Neuronal stem cell (in vitro differentiated cells): ENCODE measurements at regions not wholly inside any gene's neighbourhood (a gene's known extent, or its start where the extent isn't known, plus 50 kb on each side); places are given as distances from the start of the nearest gene placed in this dataset.

ENCODE experiments used
- DNase-seq: peaks from one replicate; pipeline ENCODE4 v3.0.0-alpha.2; 2013; ENCODE audit warnings: low spot score
- H2AFZ ChIP-seq: one replicate; pipeline ENCODE4 v1.6.1; 2013; ENCODE audit warnings: mild to moderate bottlenecking, low read length, inconsistent platforms
- H2AK5ac ChIP-seq: 2 replicates; pipeline ENCODE4 v1.6.1; 2013; ENCODE audit warnings: low read depth, mild to moderate bottlenecking, inconsistent platforms, low read length, moderate library complexity, mixed read lengths
- H2BK120ac ChIP-seq: 2 replicates; pipeline ENCODE4 v1.6.1; 2013; ENCODE audit warnings: low read depth, mild to moderate bottlenecking, inconsistent platforms, low read length, moderate library complexity, mixed read lengths
- H2BK12ac ChIP-seq: one replicate; pipeline ENCODE4 v1.6.1; 2013; ENCODE audit warnings: low read length, inconsistent platforms
- H2BK15ac ChIP-seq: 2 replicates; pipeline ENCODE4 v1.6.1; 2013; ENCODE audit warnings: mild to moderate bottlenecking, low read length, inconsistent platforms, mixed read lengths
- H2BK5ac ChIP-seq: one replicate; pipeline ENCODE4 v1.6.1; 2013; ENCODE audit warnings: inconsistent platforms, mild to moderate bottlenecking, low read length, moderate library complexity
- H3K14ac ChIP-seq: one replicate; pipeline ENCODE4 v1.6.1; 2013; ENCODE audit warnings: low read length, inconsistent platforms
- H3K18ac ChIP-seq: 2 replicates; pipeline ENCODE4 v1.6.1; 2013; ENCODE audit warnings: low read length, inconsistent platforms
- H3K23ac ChIP-seq: 2 replicates; pipeline ENCODE4 v1.6.1; 2013; ENCODE audit warnings: low read depth, mild to moderate bottlenecking, mixed read lengths, low read length, inconsistent platforms; ENCODE audit not compliant: poor library complexity
- H3K27ac ChIP-seq: replicated peaks from 3 replicates; pipeline ENCODE4 v1.5.1; 2013; ENCODE audit warnings: low read length, inconsistent platforms
- H3K27me3 ChIP-seq, 3 experiments: 2 replicates each; pipeline ENCODE4 v1.6.1; 2013; ENCODE audit warnings: low read length in 3 of 3, mild to moderate bottlenecking in 2 of 3, inconsistent platforms in 1 of 3, low read depth in 1 of 3, mixed read lengths in 1 of 3, moderate library complexity in 1 of 3; ENCODE audit not compliant: control insufficient read depth in 3 of 3, insufficient read depth in 3 of 3
- H3K36me3 ChIP-seq, 2 donors: replicated peaks in 1 of 2; 2 replicates each; pipeline ENCODE4 v1.6.1; 2013; ENCODE audit warnings: low read length in 2 of 2; ENCODE audit not compliant: control insufficient read depth in 2 of 2, insufficient read depth in 2 of 2
- H3K4ac ChIP-seq: 2 replicates; pipeline ENCODE4 v1.6.1; 2013; ENCODE audit warnings: inconsistent platforms, mild to moderate bottlenecking, low read length, moderate library complexity
- H3K4me1 ChIP-seq, 2 donors: 1 replicate in 1 of 2; 2 replicates in 1 of 2; pipeline ENCODE4 v1.6.1; 2013; ENCODE audit warnings: low read length in 2 of 2, low read depth in 1 of 2; ENCODE audit not compliant: control insufficient read depth in 2 of 2, insufficient read depth in 1 of 2
- H3K4me2 ChIP-seq: one replicate; pipeline ENCODE4 v1.6.1; 2013; ENCODE audit warnings: mild to moderate bottlenecking, low read length, inconsistent platforms; ENCODE audit not compliant: insufficient read depth, poor library complexity, severe bottlenecking
- H3K4me3 ChIP-seq, 2 donors: 2 replicates each; pipeline ENCODE4 v1.5.1; 2013; ENCODE audit warnings: low read length in 2 of 2, mild to moderate bottlenecking in 2 of 2, inconsistent platforms in 1 of 2, moderate library complexity in 1 of 2
- H3K79me1 ChIP-seq: one replicate; pipeline ENCODE4 v1.6.1; 2013; ENCODE audit warnings: low read depth, mild to moderate bottlenecking, inconsistent platforms, low read length, moderate library complexity
- H3K9ac ChIP-seq: one replicate; pipeline ENCODE4 v1.6.1; 2013; ENCODE audit warnings: mild to moderate bottlenecking, low read depth, low read length, inconsistent platforms; ENCODE audit not compliant: poor library complexity
- H3K9me3 ChIP-seq, 2 donors: replicated peaks in 1 of 2; 2 replicates each; pipeline versions ENCODE3 to v1.6.1; 2013; ENCODE audit warnings: low read length in 2 of 2, mild to moderate bottlenecking in 2 of 2, inconsistent platforms in 1 of 2, low read depth in 1 of 2, mixed read lengths in 1 of 2, moderate library complexity in 1 of 2; ENCODE audit not compliant: control insufficient read depth in 2 of 2, insufficient read depth in 1 of 2
- H4K8ac ChIP-seq: one replicate; pipeline ENCODE4 v1.6.1; 2013; ENCODE audit warnings: low read depth, mild to moderate bottlenecking, inconsistent platforms, low read length, moderate library complexity
- H4K91ac ChIP-seq: one replicate; pipeline ENCODE4 v1.6.1; 2013; ENCODE audit warnings: low read length, low read depth, mild to moderate bottlenecking, inconsistent platforms; ENCODE audit not compliant: poor library complexity
- WGBS, 2 donors: extraction: QIAGEN DNeasy Blood & Tissue Kit; methylation state at CpG; one replicate each; pipeline ENCODE4 v1.1.7; 2013; ENCODE audit warnings: missing lambda C conversion rate in 2 of 2, mixed read lengths in 1 of 2; ENCODE audit not compliant: insufficient read length in 2 of 2, insufficient replicate concordance in 1 of 2; ENCODE audit errors: extremely low coverage in 2 of 2; 5-methylcytosine and 5-hydroxymethylcytosine counted together

DNA sequence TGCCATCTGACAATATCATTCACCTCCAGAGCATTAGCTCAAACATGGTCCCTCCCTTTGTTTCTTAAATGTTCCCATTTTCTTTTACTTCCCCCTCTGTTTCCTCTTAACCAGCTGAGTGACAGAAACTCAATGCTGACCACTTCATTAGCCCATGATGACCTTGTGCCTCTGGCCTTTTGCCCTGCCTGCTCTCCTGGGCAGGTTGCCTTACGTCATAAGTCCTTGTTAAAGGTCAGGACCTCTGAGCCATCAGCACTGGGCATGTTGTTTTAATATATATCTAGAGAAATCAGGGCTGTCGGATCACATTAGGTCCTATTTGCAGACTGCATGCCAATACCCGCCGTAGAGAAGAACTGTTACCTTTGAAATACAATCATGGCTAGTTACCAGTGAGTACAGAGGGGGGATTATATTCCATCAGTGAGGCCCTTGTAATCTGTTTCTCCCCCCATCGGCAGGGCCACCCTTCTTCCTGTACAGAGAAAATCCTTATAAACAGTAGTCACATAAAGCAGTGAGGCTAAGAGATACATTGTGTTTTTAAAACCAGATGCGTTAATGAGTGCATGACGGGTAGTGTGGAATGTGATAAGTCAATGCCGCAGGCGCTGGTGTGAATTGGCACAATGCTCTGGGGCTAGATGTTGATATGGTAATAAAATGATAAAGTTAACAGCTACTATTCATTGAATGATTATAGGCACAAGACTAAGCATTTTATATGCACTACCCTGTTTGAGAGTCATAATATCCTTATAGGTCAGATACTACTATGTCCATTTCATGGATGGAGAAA is 94.3 kb upstream of the ZFHX3 start:
- DNase-seq, result no peak
- Histone ChIP-seq H3K4me2 (no peak overlapping the region), H3K9ac (no peak overlapping the region), H2BK5ac (no peak overlapping the region), H3K4me1 (peaks cover 0 to 6% of the 10 kb centered on the region in 2 donors), H4K91ac (no peak overlapping the region), H3K9me3 (peaks cover 0 to 2% of the 10 kb centered on the region in 2 donors), H3K27me3 (no peaks in the 10 kb centered on the region), H2AFZ (no peak overlapping the region), H3K36me3 (no peaks in the 10 kb centered on the region), H2BK12ac (no peak overlapping the region), H3K4ac (no peak overlapping the region), H3K23ac (no peak overlapping the region), H2BK15ac (no peak overlapping the region), H2BK120ac (no peak overlapping the region), H3K4me3 (no peak overlapping the region), H3K27ac (no peak overlapping the region), H3K18ac (no peak overlapping the region), H2AK5ac (no peak overlapping the region), H3K79me1 (no peaks in the 10 kb centered on the region), H3K14ac (no peak overlapping the region), H4K8ac (no peak overlapping the region)
- no CpG with 5 or more reads among the region's 9 CpGs for WGBS, 2 donors

DNA sequence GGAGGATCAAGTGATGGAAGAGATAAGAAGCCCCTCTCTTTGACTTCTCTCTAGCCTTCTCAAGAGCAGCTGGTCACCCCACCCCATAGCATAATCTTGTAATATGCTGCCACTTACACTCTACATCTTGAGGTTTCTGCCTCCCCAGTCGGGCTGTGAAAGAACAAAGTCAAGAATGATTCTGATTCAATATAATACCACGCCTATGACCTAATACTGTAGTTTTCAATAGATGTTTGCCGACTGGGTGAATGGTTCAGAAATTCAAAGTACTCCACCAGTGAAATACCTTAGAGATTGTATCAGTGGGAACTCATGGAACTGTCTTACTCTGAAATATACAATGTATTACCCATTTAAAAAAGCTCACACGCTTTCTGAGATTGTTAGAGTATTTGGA is 93.0 kb upstream of the ZFHX3 start:
- Histone ChIP-seq H3K4ac (no peak overlapping the region), H3K9ac (no peak overlapping the region), H2BK5ac (no peak overlapping the region), H3K18ac (no peak overlapping the region), H2BK12ac (no peak overlapping the region), H4K91ac (no peak overlapping the region), H3K27me3 (no peaks in the 10 kb centered on the region), H2BK120ac (no peak overlapping the region), H3K36me3 (no peaks in the 10 kb centered on the region), H3K79me1 (no peaks in the 10 kb centered on the region), H2AFZ (no peak overlapping the region), H3K4me3 (no peak overlapping the region), H2AK5ac (no peak overlapping the region), H3K4me2 (no peak overlapping the region), H3K4me1 (peaks cover 0 to 6% of the 10 kb centered on the region in 2 donors), H3K14ac (no peak overlapping the region), H3K9me3 (no peaks in the 10 kb centered on the region), H3K27ac (no peak overlapping the region), H2BK15ac (no peak overlapping the region), H4K8ac (no peak overlapping the region), H3K23ac (no peak overlapping the region)
- no peak for DNase-seq
- WGBS, 2 donors, result no CpG with 5 or more reads among the region's 4 CpGs

DNA sequence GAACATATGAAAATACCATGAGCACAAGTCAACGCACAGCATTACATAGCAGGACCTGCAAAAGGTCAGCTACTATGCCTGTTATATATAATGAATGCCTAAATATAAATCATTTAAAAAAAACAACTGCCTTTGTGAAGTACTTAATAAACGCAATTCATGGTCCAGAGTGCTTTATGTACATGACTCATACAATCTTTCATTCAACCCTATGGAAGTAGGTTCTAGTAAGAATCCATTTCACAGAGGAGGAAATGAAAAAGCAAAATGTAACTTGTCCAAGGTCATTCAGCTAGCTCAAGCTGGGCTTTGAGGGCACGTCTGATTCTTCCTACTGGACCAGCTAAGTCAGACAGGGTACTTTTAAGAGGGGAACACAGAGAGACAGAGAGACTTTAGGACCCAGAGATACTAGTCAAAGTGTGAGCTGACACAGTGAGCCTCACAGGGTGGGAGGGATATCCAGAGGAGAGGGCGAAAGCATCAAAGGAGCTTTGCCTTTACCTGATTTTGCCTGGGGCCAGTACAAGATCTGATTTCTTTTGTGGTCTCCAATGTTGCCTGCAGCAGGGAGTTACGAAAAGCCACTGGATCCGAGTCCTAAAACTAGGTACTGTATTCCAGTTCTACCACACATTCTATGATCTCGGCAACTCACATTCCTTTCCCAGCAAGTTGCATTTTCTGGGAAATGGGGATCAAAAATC is 83.4 kb upstream of the ZFHX3 start:
- Histone ChIP-seq H3K4ac (no peak overlapping the region), H3K14ac (no peak overlapping the region), H3K4me1 (peaks cover 0 to 12% of the 10 kb centered on the region in 2 donors), H3K18ac (no peak overlapping the region), H3K27me3 (no peaks in the 10 kb centered on the region), H4K91ac (no peak overlapping the region), H4K8ac (no peak overlapping the region), H3K79me1 (no peaks in the 10 kb centered on the region), H3K9me3 (no peaks in the 10 kb centered on the region), H3K4me2 (no peak overlapping the region), H3K36me3 (no peaks in the 10 kb centered on the region), H2AFZ (no peak overlapping the region), H2BK12ac (no peak overlapping the region), H2BK120ac (no peak overlapping the region), H3K9ac (no peak overlapping the region), H2BK5ac (no peak overlapping the region), H2AK5ac (no peak overlapping the region), H3K23ac (no peak overlapping the region), H2BK15ac (no peak overlapping the region), H3K4me3 (no peak overlapping the region), H3K27ac (no peak overlapping the region)
- no peak for DNase-seq
- WGBS, 2 donors, result no CpG with 5 or more reads among the region's 7 CpGs

DNA sequence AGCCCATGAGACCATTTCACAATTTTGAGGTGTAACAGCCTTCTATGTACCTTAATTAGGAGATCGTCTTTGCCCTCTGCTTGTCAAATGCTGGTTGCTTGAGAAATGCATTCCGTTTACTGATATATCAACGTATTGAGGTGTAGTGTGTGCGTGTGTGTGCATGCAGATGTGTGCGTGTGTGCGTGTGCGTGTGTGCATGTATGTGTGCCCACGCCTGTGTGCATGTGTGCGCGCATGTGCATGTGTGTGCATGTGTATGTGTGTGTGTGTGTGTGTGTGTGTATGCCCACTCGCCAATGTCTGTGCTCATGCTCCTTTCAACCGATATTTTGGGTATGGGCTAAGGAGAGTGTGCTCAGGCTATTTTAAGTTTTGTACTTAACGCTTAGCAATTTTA is 81.5 kb upstream of the ZFHX3 start:
- Histone ChIP-seq H2AK5ac (no peak overlapping the region), H2BK5ac (no peak overlapping the region), H3K36me3 (no peaks in the 10 kb centered on the region), H4K8ac (no peak overlapping the region), H2BK120ac (no peak overlapping the region), H2BK15ac (no peak overlapping the region), H3K79me1 (no peaks in the 10 kb centered on the region), H3K23ac (no peak overlapping the region), H3K27me3 (no peaks in the 10 kb centered on the region), H2AFZ (no peak overlapping the region), H3K27ac (no peak overlapping the region), H3K9me3 (no peaks in the 10 kb centered on the region), H4K91ac (no peak overlapping the region), H3K18ac (no peak overlapping the region), H3K9ac (no peak overlapping the region), H3K4ac (no peak overlapping the region), H3K14ac (no peak overlapping the region), H2BK12ac (no peak overlapping the region), H3K4me3 (no peak overlapping the region), H3K4me1 (peaks cover 0 to 14% of the 10 kb centered on the region in 2 donors), H3K4me2 (no peak overlapping the region)
- no CpG with 5 or more reads among the region's 13 CpGs for WGBS, 2 donors
- no peak for DNase-seq
